PFSK-1 (cell line): ENCODE measurements at regions not wholly inside any gene's neighbourhood (a gene's known extent, or its start where the extent isn't known, plus 50 kb on each side); places are given as distances from the start of the nearest gene placed in this dataset.

Experiments used
- POLR2AphosphoS5 ChIP-seq: IDR thresholded peaks from 2 replicates; pipeline ENCODE4 v1.6.1; 2012; ENCODE audit warnings: low read depth, mild to moderate bottlenecking, control low read depth, low read length, moderate library complexity
- REST ChIP-seq, 2 experiments: IDR thresholded peaks; 2 replicates each; pipeline versions ENCODE4 v1.6.1 to v1.8.0; 2011 to 2012; ENCODE audit warnings: low read depth in 2 of 2, low read length in 2 of 2, control low read depth in 1 of 2, inconsistent platforms in 1 of 2, mild to moderate bottlenecking in 1 of 2, moderate library complexity in 1 of 2; ENCODE audit not compliant: insufficient read depth in 1 of 2
- SIN3A ChIP-seq: IDR thresholded peaks from 2 replicates; pipeline ENCODE4 v1.6.1; 2012; ENCODE audit warnings: mild to moderate bottlenecking, low read length, moderate library complexity, borderline replicate concordance; ENCODE audit not compliant: insufficient read depth

- TF ChIP-seq REST (IDR thresholded peaks at IDR 0.05; ENCODE audit: insufficient read depth in 1 of 2, low read depth in 2 of 2, low read length in 2 of 2), result no peak
- no peak for TF ChIP-seq SIN3A
- TF ChIP-seq POLR2AphosphoS5, result no peak
These were observed 212.1 kb upstream of the ZC3H15 start for GRCh38 chr2:186273953-186274352.
